ENCODE measurements at regions not wholly inside any gene's neighbourhood (a gene's known extent, or its start where the extent isn't known, plus 50 kb on each side); places are given as distances from the start of the nearest gene placed in this dataset.

DNA sequence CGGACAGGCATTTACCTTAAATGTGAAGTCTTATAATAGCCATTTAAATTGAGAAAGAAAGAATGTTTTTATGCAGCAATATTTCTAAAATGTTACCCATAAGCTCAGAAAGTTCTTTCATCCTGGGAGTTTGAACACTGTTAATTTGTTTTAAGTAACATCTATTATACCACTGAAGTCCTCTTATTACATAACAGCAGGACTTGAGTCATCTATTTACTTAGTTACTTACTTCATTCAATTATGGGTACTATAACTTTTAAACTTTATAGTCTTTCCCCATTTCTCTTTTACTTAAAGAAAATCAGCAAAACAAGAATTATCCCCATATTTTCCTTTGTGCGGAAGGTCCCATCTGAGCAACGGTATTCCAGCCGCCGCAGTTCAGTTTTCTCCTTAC, 473.1 kb downstream of the ETNK1 start:
- TF ChIP-seq, protein P1, sequence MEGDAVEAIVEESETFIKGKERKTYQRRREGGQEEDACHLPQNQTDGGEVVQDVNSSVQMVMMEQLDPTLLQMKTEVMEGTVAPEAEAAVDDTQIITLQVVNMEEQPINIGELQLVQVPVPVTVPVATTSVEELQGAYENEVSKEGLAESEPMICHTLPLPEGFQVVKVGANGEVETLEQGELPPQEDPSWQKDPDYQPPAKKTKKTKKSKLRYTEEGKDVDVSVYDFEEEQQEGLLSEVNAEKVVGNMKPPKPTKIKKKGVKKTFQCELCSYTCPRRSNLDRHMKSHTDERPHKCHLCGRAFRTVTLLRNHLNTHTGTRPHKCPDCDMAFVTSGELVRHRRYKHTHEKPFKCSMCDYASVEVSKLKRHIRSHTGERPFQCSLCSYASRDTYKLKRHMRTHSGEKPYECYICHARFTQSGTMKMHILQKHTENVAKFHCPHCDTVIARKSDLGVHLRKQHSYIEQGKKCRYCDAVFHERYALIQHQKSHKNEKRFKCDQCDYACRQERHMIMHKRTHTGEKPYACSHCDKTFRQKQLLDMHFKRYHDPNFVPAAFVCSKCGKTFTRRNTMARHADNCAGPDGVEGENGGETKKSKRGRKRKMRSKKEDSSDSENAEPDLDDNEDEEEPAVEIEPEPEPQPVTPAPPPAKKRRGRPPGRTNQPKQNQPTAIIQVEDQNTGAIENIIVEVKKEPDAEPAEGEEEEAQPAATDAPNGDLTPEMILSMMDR (IDR thresholded peaks at IDR 0.05) = no peak
- TF ChIP-seq POLR2A (IDR thresholded peaks at IDR 0.05) = no peak

All from breast epithelium (tissue), 3 donors.